Head of caudate nucleus (tissue), 42 donors: ENCODE measurements at regions not wholly inside any gene's neighbourhood (a gene's known extent, or its start where the extent isn't known, plus 50 kb on each side); places are given as distances from the start of the nearest gene placed in this dataset.

Experiments
- DNase-seq, 42 donors: peaks; one replicate each; pipeline versions ENCODE4 v3.0.0 to v3.0.0-alpha.2; 2020 to 2021; ENCODE audit warnings: mixed read lengths in 7 of 42
- intact Hi-C: fragments of 100-400 bp; cut with DNase I; formaldehyde crosslinking; loops from one replicate; pipeline ENCODE4 v1.15.0; 2022

- intact Hi-C loops, result no loop called here
- no peak for DNase-seq
Measured at GRCh38 chrX:28085653-28086052, 104.4 kb upstream of the DCAF8L1 start.

GRCh38 chrX:28058901-28059300 is 77.7 kb upstream of the DCAF8L1 start:
- intact Hi-C loops, result no loop called here
- DNase-seq, result no peak

- intact Hi-C loops, result no loop called here
- DNase-seq, result no peak
Measured at GRCh38 chrX:28042826-28043564, 61.7 kb upstream of the DCAF8L1 start.

GRCh38 chrX:28042260-28042659 is 61.0 kb upstream of the DCAF8L1 start:
- intact Hi-C loops, result no loop called here
- DNase-seq, result no peak

GRCh38 chrX:28039258-28039657 is 58.0 kb upstream of the DCAF8L1 start:
- no peak for DNase-seq
- intact Hi-C loops, result no loop called here
